SW 1271 (cell line): ENCODE measurements at regions not wholly inside any gene's neighbourhood (a gene's known extent, or its start where the extent isn't known, plus 50 kb on each side); places are given as distances from the start of the nearest gene placed in this dataset.

Source experiments
- DNase-seq, 2 experiments: peaks; one replicate each; lab custom pipeline; 2025; lab: John Stamatoyannopoulos, UW

GRCh38 chrX:4243759-4244158 lies 530.3 kb upstream of the PRKX start:
- DNase-seq, result no peak

- DNase-seq, result no peak
Measured at GRCh38 chrX:4240541-4241194, 527.2 kb upstream of the PRKX start.

- DNase-seq, result no peak
Measured at GRCh38 chrX:4239650-4240540, 526.4 kb upstream of the PRKX start.

DNA sequence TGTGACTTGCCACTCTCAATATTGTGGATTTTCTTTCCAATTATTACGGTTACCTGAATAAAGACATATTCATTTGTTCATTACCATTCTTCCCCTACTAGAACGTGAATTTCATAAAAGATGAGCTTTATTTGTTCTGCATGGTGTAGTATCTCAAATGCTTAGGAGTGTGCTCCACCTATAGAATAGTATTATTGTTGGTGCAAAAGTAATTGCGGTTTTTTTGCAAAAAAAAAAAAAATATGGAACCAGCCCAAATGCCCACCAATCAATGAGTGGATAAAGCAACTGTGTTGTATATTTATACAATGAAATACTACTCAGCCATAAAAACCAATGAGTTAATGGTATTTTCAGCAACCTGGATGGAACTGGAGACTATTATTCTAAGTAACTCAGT lies 525.5 kb upstream of the PRKX start:
- no peak for DNase-seq

DNA sequence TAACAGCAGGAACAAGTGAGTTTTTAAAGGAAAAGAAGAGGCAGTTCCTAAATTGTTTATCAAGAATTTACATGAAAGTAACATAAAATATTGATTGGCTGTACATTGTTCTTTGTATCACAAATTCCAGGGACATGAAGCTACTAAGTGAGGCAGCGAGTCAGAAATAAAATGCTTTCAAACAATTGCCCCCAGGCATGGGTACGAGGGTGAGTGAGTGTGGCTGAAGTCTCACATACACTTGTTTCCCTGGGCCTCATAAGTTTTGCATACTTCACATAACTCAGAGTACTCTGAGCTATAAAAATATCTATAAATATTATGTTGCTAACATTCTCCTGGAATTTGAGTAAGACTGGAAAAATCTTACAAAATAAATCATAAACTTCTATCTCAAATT lies 511.6 kb upstream of the PRKX start:
- no peak for DNase-seq

DNA sequence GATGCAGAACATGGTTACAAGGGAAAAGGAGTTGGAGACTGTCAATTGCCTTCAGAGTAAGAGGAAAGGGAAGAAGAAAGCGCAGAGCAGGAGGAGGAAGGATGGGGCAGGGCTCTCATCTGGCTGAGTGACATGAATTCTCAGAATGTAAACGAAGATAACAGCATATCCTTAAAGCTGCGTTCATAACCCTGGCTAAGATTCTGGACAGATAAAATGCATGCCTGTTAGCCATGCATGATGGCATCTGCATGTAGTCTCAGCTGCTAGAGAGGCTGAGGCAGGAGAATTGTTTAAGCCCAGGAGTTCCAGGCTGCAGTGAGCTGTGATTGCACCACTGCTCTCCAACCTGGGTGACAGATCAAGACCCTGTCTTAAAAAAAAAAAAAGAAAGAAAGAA lies 493.5 kb upstream of the PRKX start:
- DNase-seq, result no peak

- DNase-seq, result no peak
Measured at GRCh38 chrX:4197971-4198370, 484.5 kb upstream of the PRKX start.

GRCh38 chrX:4193500-4194155 lies 480.2 kb upstream of the PRKX start:
- DNase-seq, result no peak

GRCh38 chrX:4186331-4186730 lies 472.9 kb upstream of the PRKX start:
- DNase-seq, result no peak

GRCh38 chrX:4185086-4185485 lies 471.6 kb upstream of the PRKX start:
- DNase-seq, result no peak

GRCh38 chrX:4182408-4182806 lies 469.0 kb upstream of the PRKX start:
- no peak for DNase-seq

GRCh38 chrX:4181782-4182407 lies 468.4 kb upstream of the PRKX start:
- no peak for DNase-seq

- no peak for DNase-seq
Measured at GRCh38 chrX:4179031-4179430, 465.6 kb upstream of the PRKX start.

DNA sequence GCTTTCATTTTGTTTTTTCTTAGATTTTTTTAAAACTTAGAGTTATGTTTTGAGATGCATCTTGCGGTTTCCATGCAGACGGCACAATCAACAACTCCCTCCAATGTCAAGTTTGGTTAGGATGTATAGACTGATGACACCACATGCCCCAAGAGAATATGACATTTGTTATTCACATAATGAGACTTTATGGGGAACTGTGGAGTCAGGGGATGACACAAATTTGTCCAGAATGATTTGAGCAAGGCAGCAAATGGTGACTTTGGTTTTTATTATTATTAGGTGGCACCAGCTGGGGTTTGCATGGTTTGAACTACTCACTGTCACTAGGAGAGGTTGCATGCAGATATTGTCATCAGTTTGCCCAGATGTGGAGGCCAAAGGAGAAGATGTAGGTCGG lies 461.8 kb upstream of the PRKX start:
- no peak for DNase-seq

GRCh38 chrX:4173743-4174142 lies 460.3 kb upstream of the PRKX start:
- DNase-seq, result no peak

GRCh38 chrX:4151798-4152197 lies 438.3 kb upstream of the PRKX start:
- no peak for DNase-seq

DNA sequence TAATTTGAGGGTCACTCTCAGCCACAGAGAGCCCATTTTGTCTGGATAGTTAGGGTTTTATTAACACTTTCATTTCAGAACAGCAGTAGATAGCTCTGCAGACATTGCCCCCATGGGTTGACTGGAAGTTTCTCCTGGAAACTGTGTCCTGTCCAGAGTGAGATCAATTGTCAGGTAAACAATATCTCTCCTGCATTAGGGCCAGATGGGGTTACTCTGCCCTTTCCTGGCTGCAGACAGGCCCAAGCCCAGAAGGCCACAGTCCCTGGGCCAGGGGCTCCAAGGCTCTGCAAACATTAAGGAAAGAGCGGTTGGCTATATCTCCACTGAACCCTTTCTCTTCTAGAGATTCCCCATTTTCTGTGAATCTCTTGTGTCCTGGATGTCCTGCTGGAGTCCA lies 436.8 kb upstream of the PRKX start:
- no peak for DNase-seq

GRCh38 chrX:4129626-4130025 lies 416.2 kb upstream of the PRKX start:
- no peak for DNase-seq

DNA sequence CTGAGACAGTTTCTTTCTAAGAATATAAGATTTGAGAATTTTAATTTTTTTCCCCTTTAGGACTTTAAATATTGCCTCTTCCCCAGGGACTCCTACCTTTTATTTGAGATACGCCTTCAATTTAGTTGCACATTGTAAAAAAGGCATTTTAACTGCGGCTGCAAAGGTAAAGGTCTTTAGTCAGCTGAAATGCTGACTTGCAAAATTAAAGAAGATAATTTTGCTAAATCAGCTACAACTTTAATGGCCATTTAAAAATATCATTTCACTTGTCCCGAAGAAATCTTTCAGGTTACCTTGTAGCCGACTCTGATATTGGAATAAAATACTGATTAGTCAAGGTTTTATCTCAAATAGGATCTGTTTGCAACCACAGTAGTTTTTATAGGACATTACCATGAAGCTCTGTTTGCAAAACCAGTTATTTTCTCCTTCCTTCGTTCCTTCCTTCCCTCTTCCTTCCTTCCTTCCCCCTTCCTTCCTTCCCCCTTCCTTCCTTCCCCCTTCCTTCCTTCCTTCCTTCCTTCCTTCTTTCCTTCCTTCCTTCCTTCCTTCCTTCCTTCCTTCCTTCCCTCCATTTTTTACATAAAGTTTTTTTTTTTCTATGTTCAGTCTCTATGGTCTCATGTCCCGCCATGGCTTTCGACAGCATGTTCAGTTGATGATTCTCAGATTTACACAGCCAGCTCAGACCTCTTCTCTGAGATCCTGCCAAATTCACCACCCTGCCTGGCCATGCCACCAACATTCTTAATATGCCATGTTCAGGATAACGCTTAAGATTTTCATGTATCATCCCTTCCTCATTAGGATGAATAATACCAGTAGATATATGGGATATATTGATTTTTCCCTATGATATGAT lies 405.4 kb upstream of the PRKX start:
- DNase-seq, result no peak

GRCh38 chrX:4110964-4111363 lies 397.5 kb upstream of the PRKX start:
- DNase-seq, result no peak

DNA sequence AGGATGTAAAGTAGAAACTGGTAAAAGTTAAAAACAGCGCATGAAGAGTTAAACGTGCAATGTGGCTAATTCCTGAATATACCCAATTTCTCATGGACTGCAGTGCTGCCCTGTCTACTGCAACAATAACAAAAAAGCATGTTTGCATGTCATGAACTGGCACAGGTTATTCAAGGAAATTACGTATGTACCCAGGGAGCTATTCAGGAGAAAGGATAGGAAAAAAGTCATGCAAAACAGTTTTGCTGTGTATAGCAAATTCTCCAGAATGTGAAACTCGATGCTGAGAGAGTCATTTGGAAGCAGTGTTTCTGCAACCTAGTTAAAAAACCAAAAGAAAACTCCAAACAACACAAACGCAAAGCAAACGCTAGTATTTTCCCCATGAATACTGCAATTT lies 381.5 kb upstream of the PRKX start:
- no peak for DNase-seq
